ENCODE measurements at regions not wholly inside any gene's neighbourhood (a gene's known extent, or its start where the extent isn't known, plus 50 kb on each side); places are given as distances from the start of the nearest gene placed in this dataset.

- Histone ChIP-seq H3K9ac (ENCODE audit: low read length) (no peak overlapping the region), H4K20me1 (ENCODE audit: insufficient read depth, low read depth, low read length) (no peaks in the 10 kb centered on the region), H3K4me3 (ENCODE audit: low read length) (no peak overlapping the region), H3K36me3 (ENCODE audit: insufficient read depth, low read length) (no peaks in the 10 kb centered on the region), H3K9me2 (replicated peaks; ENCODE audit: insufficient read depth, low read length) (no peaks in the 10 kb centered on the region), H3K4me1 (ENCODE audit: low read length) (no peaks in the 10 kb centered on the region; the same call in none of the 2 replicates), H2AFZ (ENCODE audit: low read length) (no peak overlapping the region), H3K4me2 (ENCODE audit: low read depth, low read length, poor library complexity, severe bottlenecking) (no peak overlapping the region), H3K27ac (ENCODE audit: low read length) (no peak overlapping the region), H3K27me3 (ENCODE audit: low read length) (no peaks in the 10 kb centered on the region), H3K79me2 (ENCODE audit: low read length) (no peaks in the 10 kb centered on the region), H3K9me3 (ENCODE audit: low read length) (no peaks in the 10 kb centered on the region)
- DNase-seq = no peak
Measured at GRCh38 chr6:40320947-40321346, 266.2 kb downstream of the LRFN2 start.

- H3K4me3 ChIP-seq (ENCODE audit: low read length) = no peak overlapping the region
- H3K9me3 ChIP-seq (ENCODE audit: low read length) = no peaks in the 10 kb centered on the region
- H3K9me2 ChIP-seq (replicated peaks; ENCODE audit: insufficient read depth, low read length) = no peaks in the 10 kb centered on the region
- H3K4me2 ChIP-seq (ENCODE audit: low read depth, low read length, poor library complexity, severe bottlenecking) = no peak overlapping the region
- H3K9ac ChIP-seq (ENCODE audit: low read length) = no peak overlapping the region
- no peaks in the 10 kb centered on the region for H3K36me3 ChIP-seq (ENCODE audit: insufficient read depth, low read length)
- H2AFZ ChIP-seq (ENCODE audit: low read length) = no peak overlapping the region
- no peaks in the 10 kb centered on the region for H3K79me2 ChIP-seq (ENCODE audit: low read length)
- H3K4me1 ChIP-seq (ENCODE audit: low read length) = no peaks in the 10 kb centered on the region; the same call in 1 of the 2 replicates
- no peak for DNase-seq
- no peaks in the 10 kb centered on the region for H4K20me1 ChIP-seq (ENCODE audit: insufficient read depth, low read depth, low read length)
- H3K27me3 ChIP-seq (ENCODE audit: low read length) = no peaks in the 10 kb centered on the region
- no peak overlapping the region for H3K27ac ChIP-seq (ENCODE audit: low read length)
Measured at GRCh38 chr6:40320441-40320840, 266.7 kb downstream of the LRFN2 start.

GRCh38 chr6:40319124-40319523 is 268.0 kb downstream of the LRFN2 start:
- H3K79me2 ChIP-seq (ENCODE audit: low read length) = no peaks in the 10 kb centered on the region
- H3K9me3 ChIP-seq (ENCODE audit: low read length) = no peaks in the 10 kb centered on the region
- no peaks in the 10 kb centered on the region for H3K9me2 ChIP-seq (replicated peaks; ENCODE audit: insufficient read depth, low read length)
- no peak for DNase-seq
- no peak overlapping the region for H3K27ac ChIP-seq (ENCODE audit: low read length)
- no peaks in the 10 kb centered on the region; the same call in 1 of the 2 replicates for H3K4me1 ChIP-seq (ENCODE audit: low read length)
- H4K20me1 ChIP-seq (ENCODE audit: insufficient read depth, low read depth, low read length) = no peaks in the 10 kb centered on the region
- H3K9ac ChIP-seq (ENCODE audit: low read length) = no peak overlapping the region
- H3K4me3 ChIP-seq (ENCODE audit: low read length) = no peak overlapping the region
- H2AFZ ChIP-seq (ENCODE audit: low read length) = no peak overlapping the region
- no peaks in the 10 kb centered on the region for H3K36me3 ChIP-seq (ENCODE audit: insufficient read depth, low read length)
- H3K4me2 ChIP-seq (ENCODE audit: low read depth, low read length, poor library complexity, severe bottlenecking) = no peak overlapping the region
- no peaks in the 10 kb centered on the region for H3K27me3 ChIP-seq (ENCODE audit: low read length)

GRCh38 chr6:40315060-40315459 is 272.1 kb downstream of the LRFN2 start:
- H3K4me3 ChIP-seq (ENCODE audit: low read length) = no peak overlapping the region
- no peak overlapping the region for H3K9ac ChIP-seq (ENCODE audit: low read length)

GRCh38 chr6:40313582-40313981 is 273.6 kb downstream of the LRFN2 start:
- Histone ChIP-seq H3K4me1 (ENCODE audit: low read length) (no peaks in the 10 kb centered on the region), H2AFZ (ENCODE audit: low read length) (no peak overlapping the region), H3K27ac (ENCODE audit: low read length) (no peak overlapping the region), H3K9me2 (replicated peaks; ENCODE audit: insufficient read depth, low read length) (no peaks in the 10 kb centered on the region), H3K9ac (ENCODE audit: low read length) (no peak overlapping the region), H3K4me3 (ENCODE audit: low read length) (no peak overlapping the region), H3K27me3 (ENCODE audit: low read length) (no peaks in the 10 kb centered on the region), H3K4me2 (ENCODE audit: low read depth, low read length, poor library complexity, severe bottlenecking) (no peak overlapping the region), H3K36me3 (ENCODE audit: insufficient read depth, low read length) (no peaks in the 10 kb centered on the region), H4K20me1 (ENCODE audit: insufficient read depth, low read depth, low read length) (no peaks in the 10 kb centered on the region), H3K9me3 (ENCODE audit: low read length) (no peaks in the 10 kb centered on the region), H3K79me2 (ENCODE audit: low read length) (no peaks in the 10 kb centered on the region)
- no peak for DNase-seq

More at GRCh38 chr6:40315060-40315459, 272.1 kb downstream of the LRFN2 start:
- Histone ChIP-seq H3K79me2 (ENCODE audit: low read length) (no peaks in the 10 kb centered on the region), H3K27me3 (ENCODE audit: low read length) (no peaks in the 10 kb centered on the region), H3K36me3 (ENCODE audit: insufficient read depth, low read length) (no peaks in the 10 kb centered on the region), H2AFZ (ENCODE audit: low read length) (no peak overlapping the region), H3K27ac (ENCODE audit: low read length) (no peak overlapping the region), H3K4me2 (ENCODE audit: low read depth, low read length, poor library complexity, severe bottlenecking) (no peak overlapping the region), H3K9me3 (ENCODE audit: low read length) (no peaks in the 10 kb centered on the region), H4K20me1 (ENCODE audit: insufficient read depth, low read depth, low read length) (no peaks in the 10 kb centered on the region), H3K9me2 (replicated peaks; ENCODE audit: insufficient read depth, low read length) (no peaks in the 10 kb centered on the region), H3K4me1 (ENCODE audit: low read length) (no peaks in the 10 kb centered on the region)
- DNase-seq = no peak

- H3K4me2 ChIP-seq (ENCODE audit: low read depth, low read length, poor library complexity, severe bottlenecking) = no peak overlapping the region
- no peak overlapping the region for H3K9ac ChIP-seq (ENCODE audit: low read length)
- no peaks in the 10 kb centered on the region for H3K36me3 ChIP-seq (ENCODE audit: insufficient read depth, low read length)
- DNase-seq = no peak
- H2AFZ ChIP-seq (ENCODE audit: low read length) = no peak overlapping the region
- no peaks in the 10 kb centered on the region for H3K9me2 ChIP-seq (replicated peaks; ENCODE audit: insufficient read depth, low read length)
- H3K79me2 ChIP-seq (ENCODE audit: low read length) = no peaks in the 10 kb centered on the region
- H4K20me1 ChIP-seq (ENCODE audit: insufficient read depth, low read depth, low read length) = no peaks in the 10 kb centered on the region
- no peaks in the 10 kb centered on the region for H3K4me1 ChIP-seq (ENCODE audit: low read length)
- no peak overlapping the region for H3K4me3 ChIP-seq (ENCODE audit: low read length)
- no peaks in the 10 kb centered on the region for H3K27me3 ChIP-seq (ENCODE audit: low read length)
- H3K9me3 ChIP-seq (ENCODE audit: low read length) = no peaks in the 10 kb centered on the region
- no peak overlapping the region for H3K27ac ChIP-seq (ENCODE audit: low read length)
Measured at GRCh38 chr6:40312213-40313015, 274.8 kb downstream of the LRFN2 start.

GRCh38 chr6:40308533-40309306 is 278.4 kb downstream of the LRFN2 start:
- Histone ChIP-seq H3K9me3 (ENCODE audit: low read length) (no peaks in the 10 kb centered on the region), H3K4me1 (ENCODE audit: low read length) (no peaks in the 10 kb centered on the region)

GRCh38 chr6:40307712-40308111 is 279.5 kb downstream of the LRFN2 start:
- Histone ChIP-seq H4K20me1 (ENCODE audit: insufficient read depth, low read depth, low read length) (no peaks in the 10 kb centered on the region), H3K27me3 (ENCODE audit: low read length) (no peaks in the 10 kb centered on the region), H2AFZ (ENCODE audit: low read length) (no peak overlapping the region), H3K9ac (ENCODE audit: low read length) (no peak overlapping the region), H3K36me3 (ENCODE audit: insufficient read depth, low read length) (no peaks in the 10 kb centered on the region), H3K79me2 (ENCODE audit: low read length) (no peaks in the 10 kb centered on the region), H3K4me2 (ENCODE audit: low read depth, low read length, poor library complexity, severe bottlenecking) (no peak overlapping the region), H3K27ac (ENCODE audit: low read length) (no peak overlapping the region), H3K9me3 (ENCODE audit: low read length) (no peaks in the 10 kb centered on the region), H3K4me1 (ENCODE audit: low read length) (no peaks in the 10 kb centered on the region), H3K4me3 (ENCODE audit: low read length) (no peak overlapping the region), H3K9me2 (replicated peaks; ENCODE audit: insufficient read depth, low read length) (no peaks in the 10 kb centered on the region)
- no peak for DNase-seq

More at GRCh38 chr6:40308533-40309306, 278.4 kb downstream of the LRFN2 start:
- no peaks in the 10 kb centered on the region for H3K9me2 ChIP-seq (replicated peaks; ENCODE audit: insufficient read depth, low read length)
- no peaks in the 10 kb centered on the region for H4K20me1 ChIP-seq (ENCODE audit: insufficient read depth, low read depth, low read length)
- no peaks in the 10 kb centered on the region for H3K36me3 ChIP-seq (ENCODE audit: insufficient read depth, low read length)
- peak; percentile 91 for DNase-seq
- H3K4me3 ChIP-seq (ENCODE audit: low read length) = no peak overlapping the region
- H3K79me2 ChIP-seq (ENCODE audit: low read length) = no peaks in the 10 kb centered on the region
- H3K27me3 ChIP-seq (ENCODE audit: low read length) = no peaks in the 10 kb centered on the region
- H3K27ac ChIP-seq (ENCODE audit: low read length) = no peak overlapping the region
- no peak overlapping the region for H3K4me2 ChIP-seq (ENCODE audit: low read depth, low read length, poor library complexity, severe bottlenecking)
- H3K9ac ChIP-seq (ENCODE audit: low read length) = no peak overlapping the region
- H2AFZ ChIP-seq (ENCODE audit: low read length) = no peak overlapping the region
